NAMALWA (cell line): ENCODE measurements at regions not wholly inside any gene's neighbourhood (a gene's known extent, or its start where the extent isn't known, plus 50 kb on each side); places are given as distances from the start of the nearest gene placed in this dataset.

Source experiments
- DNase-seq: peaks from one replicate; pipeline ENCODE4 v3.0.0-alpha.2; 2015; ENCODE audit warnings: low spot score

- DNase-seq, result no peak
Measured at GRCh38 chr16:87552072-87552718, 50.1 kb upstream of the JPH3 start.

GRCh38 chr16:87551487-87551886 lies 50.8 kb upstream of the JPH3 start:
- DNase-seq, result no peak

GRCh38 chr16:87550495-87550961 lies 51.8 kb upstream of the JPH3 start:
- peak; percentile 59 for DNase-seq

- no peak for DNase-seq
Measured at GRCh38 chr16:87549627-87550494, 52.4 kb upstream of the JPH3 start.

GRCh38 chr16:87548046-87548445 lies 54.3 kb upstream of the JPH3 start:
- no peak for DNase-seq

- DNase-seq, result no peak
Measured at GRCh38 chr16:87543436-87544191, 50.8 kb upstream of the ZCCHC14 start.

- no peak for DNase-seq
Measured at GRCh38 chr16:87542531-87543102, 49.8 kb upstream of the ZCCHC14 start.
